H1 (cell line): ENCODE measurements at regions not wholly inside any gene's neighbourhood (a gene's known extent, or its start where the extent isn't known, plus 50 kb on each side); places are given as distances from the start of the nearest gene placed in this dataset.

ENCODE experiments used
- CTCF ChIA-PET: fragments of 300-600 bp; sonication (Branson Sonifier 250); formaldehyde crosslinking; loops from one replicate; lab custom pipeline; 2021; ENCODE audit not compliant: partially characterized antibody; lab: Charles Lee
- POLR2A ChIA-PET: fragments of 300-600 bp; sonication (Branson Sonifier 250); formaldehyde crosslinking; loops from one replicate; lab custom pipeline; 2021; ENCODE audit warnings: inconsistent platforms; ENCODE audit not compliant: partially characterized antibody; lab: Charles Lee
- DNase-seq, 2 experiments: peaks; one replicate each; pipeline versions ENCODE4 v3.0.0 to v3.0.0-alpha.2; 2010 to 2022; ENCODE audit warnings: low spot score in 2 of 2, low read depth in 1 of 2, mixed read lengths in 1 of 2
- FAIRE-seq: peaks from 2 replicates; lab custom pipeline; 2011; peaks lifted over from hg19 to GRCh38; lab: Jason Lieb, UNC
- H2AFZ ChIP-seq: 2 replicates; pipeline ENCODE4 v1.8.1; 2012; ENCODE audit warnings: low read length, inconsistent platforms
- H2AK5ac ChIP-seq: 2 replicates; pipeline ENCODE4 v1.6.1; 2013; ENCODE audit warnings: low read depth, low read length
- H2BK120ac ChIP-seq: replicated peaks from 2 replicates; pipeline ENCODE3; 2013; ENCODE audit warnings: low read depth, low read length, inconsistent platforms
- H2BK12ac ChIP-seq: 2 replicates; pipeline ENCODE4 v1.6.1; 2013; ENCODE audit warnings: low read depth, low read length
- H2BK15ac ChIP-seq: 2 replicates; pipeline ENCODE4 v1.6.1; 2013; ENCODE audit warnings: low read length
- H2BK20ac ChIP-seq: 2 replicates; pipeline ENCODE4 v1.6.1; 2013; ENCODE audit warnings: low read length
- H2BK5ac ChIP-seq: 2 replicates; pipeline ENCODE4 v1.6.1; 2013; ENCODE audit warnings: low read depth, low read length
- H3K14ac ChIP-seq: 2 replicates; pipeline ENCODE4 v1.6.1; 2013; ENCODE audit warnings: inconsistent platforms; ENCODE audit not compliant: insufficient read length
- H3K18ac ChIP-seq: 2 replicates; pipeline ENCODE4 v1.6.1; 2013; ENCODE audit warnings: low read length; ENCODE audit errors: extremely low read depth
- H3K23ac ChIP-seq: 2 replicates; pipeline ENCODE4 v1.6.1; 2013; ENCODE audit warnings: inconsistent platforms; ENCODE audit not compliant: insufficient read length
- H3K23me2 ChIP-seq: 2 replicates; pipeline ENCODE4 v1.6.1; 2013; ENCODE audit warnings: low read depth, low read length
- H3K27ac ChIP-seq: 2 replicates; pipeline ENCODE4 v1.6.1; 2011; ENCODE audit warnings: low read depth, low read length, inconsistent platforms
- H3K27me3 ChIP-seq, 4 experiments: replicated peaks in 1 of 4; 1 replicate in 1 of 4; 2 replicates in 3 of 4; pipeline versions ENCODE4 v1.6.1 to v1.8.1; 2011 to 2013; ENCODE audit warnings: low read length in 3 of 4, mild to moderate bottlenecking in 3 of 4, inconsistent platforms in 2 of 4, mixed read lengths in 2 of 4, moderate library complexity in 1 of 4; ENCODE audit not compliant: control insufficient read depth in 3 of 4, insufficient read depth in 3 of 4; ENCODE audit errors: extremely low read depth in 1 of 4
- H3K36me3 ChIP-seq, 4 experiments: 2 replicates each; pipeline versions ENCODE4 v1.6.1 to v1.8.1; 2011 to 2013; ENCODE audit warnings: mild to moderate bottlenecking in 4 of 4, low read length in 3 of 4, moderate library complexity in 2 of 4, control low read depth in 1 of 4, inconsistent platforms in 1 of 4; ENCODE audit not compliant: insufficient read depth in 4 of 4, control insufficient read depth in 2 of 4
- H3K4ac ChIP-seq: replicated peaks from 2 replicates; pipeline ENCODE3; 2013; ENCODE audit warnings: low read length, low read depth, mixed read lengths, inconsistent platforms; ENCODE audit not compliant: insufficient read length
- H3K4me1 ChIP-seq, 4 experiments: replicated peaks in 1 of 4; 1 replicate in 1 of 4; 2 replicates in 3 of 4; pipeline versions ENCODE4 v1.6.1 to v1.8.1; 2011 to 2013; ENCODE audit warnings: low read length in 3 of 4, inconsistent platforms in 2 of 4, mixed read lengths in 1 of 4; ENCODE audit not compliant: insufficient read depth in 4 of 4, control insufficient read depth in 3 of 4
- H3K4me2 ChIP-seq, 2 experiments: 2 replicates each; pipeline versions ENCODE4 v1.6.1 to v1.8.1; 2011 to 2013; ENCODE audit warnings: low read depth in 2 of 2, low read length in 2 of 2, control low read depth in 1 of 2, inconsistent platforms in 1 of 2, mild to moderate bottlenecking in 1 of 2; ENCODE audit not compliant: insufficient read depth in 1 of 2
- H3K4me3 ChIP-seq, 4 experiments: fragments of 200-600, 300-600 bp in 1 of 4; sonication (generic), shearing (Covaris generic), sonication (Bioruptor Twin) in 1 of 4; 2 replicates each; pipeline versions ENCODE4 v1.5.1 to v1.8.1; 2011 to 2016; ENCODE audit warnings: low read length in 4 of 4, low read depth in 3 of 4, control low read depth in 2 of 4, inconsistent platforms in 2 of 4, mild to moderate bottlenecking in 2 of 4, mixed read lengths in 1 of 4, moderate library complexity in 1 of 4; ENCODE audit not compliant: insufficient read depth in 2 of 4; ENCODE audit errors: extremely low read depth in 1 of 4
- H3K56ac ChIP-seq: replicated peaks from 2 replicates; pipeline ENCODE3; 2013; ENCODE audit warnings: low read depth, mild to moderate bottlenecking, mixed read lengths, low read length, inconsistent platforms; ENCODE audit not compliant: insufficient read length
- H3K79me1 ChIP-seq: 2 replicates; pipeline ENCODE4 v1.6.1; 2013; ENCODE audit warnings: low read depth, low read length, control low read depth
- H3K79me2 ChIP-seq, 2 experiments: 2 replicates each; pipeline versions ENCODE4 v1.6.1 to v1.8.1; 2012 to 2013; ENCODE audit warnings: low read length in 2 of 2, mild to moderate bottlenecking in 2 of 2, inconsistent platforms in 1 of 2; ENCODE audit not compliant: insufficient read depth in 2 of 2, control insufficient read depth in 1 of 2
- H3K9ac ChIP-seq, 4 experiments: replicated peaks in 1 of 4; 1 replicate in 1 of 4; 2 replicates in 3 of 4; pipeline versions ENCODE4 v1.6.1 to v1.8.1; 2011 to 2013; ENCODE audit warnings: low read depth in 3 of 4, low read length in 3 of 4, control low read depth in 2 of 4, mild to moderate bottlenecking in 2 of 4, moderate library complexity in 2 of 4, inconsistent platforms in 1 of 4; ENCODE audit errors: extremely low read depth in 1 of 4
- H3K9me3 ChIP-seq, 2 experiments: 2 replicates each; pipeline versions ENCODE4 v1.6.1 to v1.8.1; 2012 to 2013; ENCODE audit warnings: mild to moderate bottlenecking in 2 of 2, moderate library complexity in 2 of 2, control low read depth in 1 of 2, inconsistent platforms in 1 of 2, low read depth in 1 of 2, low read length in 1 of 2, mixed read lengths in 1 of 2; ENCODE audit not compliant: insufficient read depth in 2 of 2
- H4K20me1 ChIP-seq, 2 experiments: replicated peaks in 1 of 2; 2 replicates each; pipeline versions ENCODE3 to v1.8.1; 2011 to 2013; ENCODE audit warnings: inconsistent platforms in 2 of 2, low read length in 2 of 2, mild to moderate bottlenecking in 1 of 2; ENCODE audit not compliant: insufficient read depth in 2 of 2, control insufficient read depth in 1 of 2
- H4K5ac ChIP-seq: 2 replicates; pipeline ENCODE4 v1.6.1; 2013; ENCODE audit warnings: low read length, low read depth, mixed read lengths, inconsistent platforms; ENCODE audit not compliant: insufficient read length
- H4K8ac ChIP-seq: 2 replicates; pipeline ENCODE4 v1.8.0; 2013; ENCODE audit warnings: mild to moderate bottlenecking, moderate library complexity, low read length, inconsistent platforms; ENCODE audit not compliant: insufficient read depth; ENCODE audit errors: extremely low read depth
- H4K91ac ChIP-seq: replicated peaks from 2 replicates; pipeline ENCODE3; 2013; ENCODE audit warnings: low read length, mixed read lengths, inconsistent platforms; ENCODE audit not compliant: insufficient read length
- CHD2 ChIP-seq: IDR thresholded peaks from 2 replicates; pipeline ENCODE4 v1.6.1; 2012; ENCODE audit warnings: low read length, improper control_type of control experiment
- CTBP2 ChIP-seq: IDR thresholded peaks from 2 replicates; pipeline ENCODE4 v1.7.0; 2011; ENCODE audit warnings: borderline replicate concordance, mild to moderate bottlenecking, moderate library complexity, mixed read lengths, low read length; ENCODE audit not compliant: insufficient read depth, insufficient read length
- FOSL1 ChIP-seq: IDR thresholded peaks from 2 replicates; pipeline ENCODE4 v1.6.1; 2011; ENCODE audit warnings: mild to moderate bottlenecking, low read depth, low read length, moderate library complexity; ENCODE audit not compliant: insufficient read depth
- NRF1 ChIP-seq: IDR thresholded peaks from 2 replicates; pipeline ENCODE4 v1.6.1; 2011; ENCODE audit warnings: mild to moderate bottlenecking, low read depth, low read length, improper control_type of control experiment
- RNF2 ChIP-seq: fragments of 200-900, 300-1000 bp; sonication (generic); IDR thresholded peaks from 2 replicates; pipeline ENCODE4 v1.7.1; 2016; ENCODE audit warnings: borderline replicate concordance, low read depth, mild to moderate bottlenecking, antibody characterized with exemption, low read length; ENCODE audit not compliant: poor library complexity, severe bottlenecking; ENCODE audit errors: missing control alignments
- RXRA ChIP-seq: IDR thresholded peaks from 2 replicates; pipeline ENCODE4 v1.6.1; 2011; ENCODE audit warnings: low read depth, mild to moderate bottlenecking, low read length, moderate library complexity; ENCODE audit not compliant: insufficient read depth
- SIX5 ChIP-seq: IDR thresholded peaks from 2 replicates; pipeline ENCODE4 v1.6.1; 2011; ENCODE audit warnings: mild to moderate bottlenecking, low read depth, low read length
- whole genome bisulfite sequencing, 2 experiments: shearing (Covaris generic) in 1 of 2; methylation state at CpG; one replicate each; pipeline versions ENCODE4 v1.1.6 to v1.1.7; 2013 to 2015; ENCODE audit warnings: low lambda C conversion rate in 2 of 2, mixed read lengths in 2 of 2, inconsistent platforms in 1 of 2, low coverage in 1 of 2, missing lambda C conversion rate in 1 of 2; ENCODE audit not compliant: insufficient replicate concordance in 2 of 2, insufficient coverage in 1 of 2, insufficient read length in 1 of 2; ENCODE audit errors: extremely low coverage in 1 of 2, missing lambda C conversion rate in 1 of 2; 5-methylcytosine and 5-hydroxymethylcytosine counted together

- H3K4me2 ChIP-seq, result no peak overlapping the region
- POLR2A ChIA-PET, result no interaction called here
- no peak overlapping the region for H2BK20ac ChIP-seq
- no peaks in the 10 kb centered on the region for H3K27me3 ChIP-seq
- H2AFZ ChIP-seq, result no peak overlapping the region
- H4K5ac ChIP-seq, result no peak overlapping the region
- no peak overlapping the region for H2BK15ac ChIP-seq
- H3K79me2 ChIP-seq, result peaks cover 0 to 22% of the 10 kb centered on the region in 2 experiments; a peak in 1 of 4 replicates
- no peaks in the 10 kb centered on the region for H3K36me3 ChIP-seq
- no peak overlapping the region for H2BK5ac ChIP-seq
- TF ChIP-seq RXRA, result no peak
- no peak for TF ChIP-seq CTBP2
- no peak for TF ChIP-seq RNF2
- no peak for TF ChIP-seq CHD2
- TF ChIP-seq SIX5, result no peak
- no peak for TF ChIP-seq NRF1
- TF ChIP-seq FOSL1, result no peak
- H3K79me1 ChIP-seq, result peaks cover 3% of the 10 kb centered on the region
- peaks cover 3 to 6% of the 10 kb centered on the region in 2 experiments for H4K20me1 ChIP-seq
- H3K27ac ChIP-seq, result no peak overlapping the region
- H2BK12ac ChIP-seq, result no peak overlapping the region
- H2AK5ac ChIP-seq, result no peak overlapping the region
- H3K18ac ChIP-seq, result no peak overlapping the region
- H3K4ac ChIP-seq, result no peak overlapping the region
- no peak overlapping the region for H3K56ac ChIP-seq
- no peak overlapping the region for H4K91ac ChIP-seq
- WGBS, 2 experiments, result 91% methylated on average over 4 of the region's 4 CpGs; no CpG with 5 or more reads in 1 of the 2 experiments
- no peak overlapping the region for H3K23ac ChIP-seq
- no peak overlapping the region for H3K9ac ChIP-seq
- DNase-seq, result no peak
- H3K14ac ChIP-seq, result no peak overlapping the region
- H4K8ac ChIP-seq, result no peak overlapping the region
- no peak overlapping the region for H2BK120ac ChIP-seq
- H3K4me1 ChIP-seq, result peaks cover 0 to 3% (median under 1%) of the 10 kb centered on the region in 4 experiments; a peak in 1 of 7 replicates
- no peaks in the 10 kb centered on the region for H3K9me3 ChIP-seq
- H3K4me3 ChIP-seq, result no peak overlapping the region
- CTCF ChIA-PET, result interaction anchor here (0.6 to 3.2 kb wide), 5 partner anchors 10 to 89 kb away, joined by 3 to 19 read pairs (median 7); no protein-coding TSS in a partner anchor
- no peaks in the 10 kb centered on the region for H3K23me2 ChIP-seq
- no peak for FAIRE-seq
These were observed 54.6 kb upstream of the ABL1 start for GRCh38 chr9:130780415-130780814.
